ENCODE measurements at regions not wholly inside any gene's neighbourhood (a gene's known extent, or its start where the extent isn't known, plus 50 kb on each side); places are given as distances from the start of the nearest gene placed in this dataset.

DNA sequence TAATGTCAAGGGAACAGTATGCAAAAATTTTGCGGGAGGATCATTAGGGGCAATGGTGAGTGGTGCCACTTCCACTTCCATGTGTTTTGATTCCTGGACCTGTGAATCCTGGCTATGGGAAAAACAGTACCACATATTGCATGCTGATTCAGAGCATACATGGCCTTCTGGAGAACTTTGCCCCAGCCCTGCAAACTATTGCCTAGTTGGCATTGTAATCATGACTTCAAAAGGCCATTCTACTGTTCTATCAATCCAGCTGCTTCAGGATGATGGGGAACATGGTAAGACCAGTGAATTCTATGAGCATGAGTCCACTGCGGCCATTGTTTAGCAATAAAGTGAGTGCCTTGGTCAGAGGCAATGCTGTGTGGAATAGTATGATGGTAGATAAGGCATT, 75.3 kb upstream of the ZC3H15 start:
- no peaks in the 10 kb centered on the region for H3K36me3 ChIP-seq (ENCODE audit: control insufficient read depth in 2 of 2, extremely low read depth in 1 of 2, insufficient read depth in 2 of 2, low read length in 2 of 2)
- dilution Hi-C loops (cut with MboI; ENCODE audit: extremely low pct_ligation_motif_present, low sequenced_read_pairs), result no loop called here
- H3K4me1 ChIP-seq (ENCODE audit: control insufficient read depth, extremely low read depth, insufficient read depth, low read length), result no peaks in the 10 kb centered on the region
- ChIA-PET POLR2A (no interaction called here), CTCF (no interaction called here)
- H3K4me2 ChIP-seq (ENCODE audit: insufficient read depth, low read length), result no peak overlapping the region
- H3K27me3 ChIP-seq (ENCODE audit: control insufficient read depth in 2 of 2, insufficient read depth in 2 of 2, low read length in 2 of 2), result no peaks in the 10 kb centered on the region
- TF ChIP-seq FOS (IDR thresholded peaks at IDR 0.05; ENCODE audit: borderline replicate concordance, insufficient read depth, low read length) (no peak), EZH2 (IDR thresholded peaks at IDR 0.05; ENCODE audit: borderline replicate concordance, low read depth, low read length, severe bottlenecking) (no peak)
- TF ChIP-seq, protein P1, sequence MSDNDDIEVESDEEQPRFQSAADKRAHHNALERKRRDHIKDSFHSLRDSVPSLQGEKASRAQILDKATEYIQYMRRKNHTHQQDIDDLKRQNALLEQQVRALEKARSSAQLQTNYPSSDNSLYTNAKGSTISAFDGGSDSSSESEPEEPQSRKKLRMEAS (IDR thresholded peaks at IDR 0.05; ENCODE audit: insufficient read depth, insufficient read length), result no peak
- no peak overlapping the region for H3K27ac ChIP-seq (ENCODE audit: insufficient read depth, low read depth, low read length)
- H3K9me3 ChIP-seq (replicated peaks; ENCODE audit: control insufficient read depth, insufficient read depth, low read length), result no peaks in the 10 kb centered on the region
- FAIRE-seq, result no peak
- H2AFZ ChIP-seq (ENCODE audit: low read depth, low read length), result no peak overlapping the region
- no peak for DNase-seq (ENCODE audit: low read depth, low spot score)
- H4K20me1 ChIP-seq (replicated peaks; ENCODE audit: control insufficient read depth, extremely low read depth, insufficient read depth, low read length), result no peaks in the 10 kb centered on the region
- no peak overlapping the region for H3K9ac ChIP-seq (replicated peaks; ENCODE audit: extremely low read depth, insufficient read depth, low read length)
- intact Hi-C loops (cut with micrococcal nuclease), result no loop called here
- no peaks in the 10 kb centered on the region for H3K79me2 ChIP-seq (ENCODE audit: control insufficient read depth, insufficient read depth, low read length)
- H3K4me3 ChIP-seq (replicated peaks in 1 of 3; ENCODE audit: insufficient read depth in 1 of 3, low read depth in 1 of 3, low read length in 3 of 3), result no peak overlapping the region
- BruUV-seq (replicated peaks), result no TSS peak
- H3K9me1 ChIP-seq (replicated peaks; ENCODE audit: control insufficient read depth, extremely low read depth, insufficient read depth, low read length), result no peaks in the 10 kb centered on the region

DNA sequence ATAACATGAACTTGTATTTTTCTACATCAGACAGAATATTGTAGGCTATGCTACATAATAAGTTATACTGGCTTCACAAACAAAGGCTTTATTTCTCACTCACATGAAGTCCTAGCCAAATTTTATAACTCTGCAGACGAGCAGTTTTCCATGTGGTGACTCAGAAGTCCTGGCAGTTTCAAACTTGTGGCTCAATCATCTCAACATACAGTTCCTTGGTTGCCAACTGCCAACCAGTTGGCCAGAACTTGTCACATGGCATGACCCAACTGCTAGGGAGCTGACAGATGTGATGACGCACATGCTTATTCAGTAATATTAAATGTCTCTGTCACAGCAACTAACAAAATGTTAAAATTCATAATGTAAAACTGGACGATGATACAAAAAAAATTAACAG, 63.8 kb upstream of the ZC3H15 start:
- ChIA-PET CTCF (no interaction called here), POLR2A (no interaction called here)
- no peak for TF ChIP-seq GATA2 (IDR thresholded peaks at IDR 0.05; ENCODE audit: insufficient read depth, insufficient read length, low read depth, low read length)
- no peak for TF ChIP-seq MYC (IDR thresholded peaks at IDR 0.05; ENCODE audit: low read depth, low read length)
- TF ChIP-seq POLR2A (IDR thresholded peaks at IDR 0.05; ENCODE audit: low read depth, low read length), result no peak
- TF ChIP-seq, protein P1 (IDR thresholded peaks at IDR 0.05; ENCODE audit: insufficient read depth, insufficient read length), result no peak
- TF ChIP-seq JUN (IDR thresholded peaks at IDR 0.05; ENCODE audit: borderline replicate concordance, insufficient read depth, insufficient read length, low read depth), result no peak
- TF ChIP-seq, protein P2, sequence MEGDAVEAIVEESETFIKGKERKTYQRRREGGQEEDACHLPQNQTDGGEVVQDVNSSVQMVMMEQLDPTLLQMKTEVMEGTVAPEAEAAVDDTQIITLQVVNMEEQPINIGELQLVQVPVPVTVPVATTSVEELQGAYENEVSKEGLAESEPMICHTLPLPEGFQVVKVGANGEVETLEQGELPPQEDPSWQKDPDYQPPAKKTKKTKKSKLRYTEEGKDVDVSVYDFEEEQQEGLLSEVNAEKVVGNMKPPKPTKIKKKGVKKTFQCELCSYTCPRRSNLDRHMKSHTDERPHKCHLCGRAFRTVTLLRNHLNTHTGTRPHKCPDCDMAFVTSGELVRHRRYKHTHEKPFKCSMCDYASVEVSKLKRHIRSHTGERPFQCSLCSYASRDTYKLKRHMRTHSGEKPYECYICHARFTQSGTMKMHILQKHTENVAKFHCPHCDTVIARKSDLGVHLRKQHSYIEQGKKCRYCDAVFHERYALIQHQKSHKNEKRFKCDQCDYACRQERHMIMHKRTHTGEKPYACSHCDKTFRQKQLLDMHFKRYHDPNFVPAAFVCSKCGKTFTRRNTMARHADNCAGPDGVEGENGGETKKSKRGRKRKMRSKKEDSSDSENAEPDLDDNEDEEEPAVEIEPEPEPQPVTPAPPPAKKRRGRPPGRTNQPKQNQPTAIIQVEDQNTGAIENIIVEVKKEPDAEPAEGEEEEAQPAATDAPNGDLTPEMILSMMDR (IDR thresholded peaks at IDR 0.05; ENCODE audit: extremely low read depth in 1 of 2, insufficient read depth in 1 of 2, low read depth in 1 of 2, low read length in 2 of 2), result no peak
- TF ChIP-seq POLR2AphosphoS5 (IDR thresholded peaks at IDR 0.05; ENCODE audit: insufficient read depth, low read depth, low read length), result no peak
- no peak for TF ChIP-seq FOS (IDR thresholded peaks at IDR 0.05; ENCODE audit: borderline replicate concordance, insufficient read depth, low read length)
- no peak for TF ChIP-seq EZH2 (IDR thresholded peaks at IDR 0.05; ENCODE audit: borderline replicate concordance, low read depth, low read length, severe bottlenecking)
- Histone ChIP-seq H4K20me1 (replicated peaks; ENCODE audit: control insufficient read depth, extremely low read depth, insufficient read depth, low read length) (no peaks in the 10 kb centered on the region), H3K36me3 (ENCODE audit: control insufficient read depth in 2 of 2, extremely low read depth in 1 of 2, insufficient read depth in 2 of 2, low read length in 2 of 2) (no peaks in the 10 kb centered on the region), H2AFZ (ENCODE audit: low read depth, low read length) (no peak overlapping the region), H3K4me3 (replicated peaks in 1 of 3; ENCODE audit: insufficient read depth in 1 of 3, low read depth in 1 of 3, low read length in 3 of 3) (no peak overlapping the region), H3K9ac (replicated peaks; ENCODE audit: extremely low read depth, insufficient read depth, low read length) (no peak overlapping the region), H3K9me1 (replicated peaks; ENCODE audit: control insufficient read depth, extremely low read depth, insufficient read depth, low read length) (no peaks in the 10 kb centered on the region), H3K79me2 (ENCODE audit: control insufficient read depth, insufficient read depth, low read length) (no peaks in the 10 kb centered on the region), H3K4me1 (ENCODE audit: control insufficient read depth, extremely low read depth, insufficient read depth, low read length) (no peaks in the 10 kb centered on the region), H3K9me3 (replicated peaks; ENCODE audit: control insufficient read depth, insufficient read depth, low read length) (no peaks in the 10 kb centered on the region), H3K27me3 (ENCODE audit: control insufficient read depth in 2 of 2, insufficient read depth in 2 of 2, low read length in 2 of 2) (no peaks in the 10 kb centered on the region), H3K4me2 (ENCODE audit: insufficient read depth, low read length) (no peak overlapping the region), H3K27ac (ENCODE audit: insufficient read depth, low read depth, low read length) (no peak overlapping the region)
- DNase-seq (ENCODE audit: low read depth, low spot score) (no peak), FAIRE-seq (peak; percentile 55)
- dilution Hi-C loops (cut with MboI; ENCODE audit: extremely low pct_ligation_motif_present, low sequenced_read_pairs) (no loop called here), intact Hi-C loops (cut with micrococcal nuclease) (no loop called here)
- no TSS peak for BruUV-seq (replicated peaks)

Measured in endothelial cell of umbilical vein (primary cell).